GM21526 (cell line): ENCODE measurements at regions not wholly inside any gene's neighbourhood (a gene's known extent, or its start where the extent isn't known, plus 50 kb on each side); places are given as distances from the start of the nearest gene placed in this dataset.

ENCODE experiments used
- ATAC-seq: cut with Tn5 transposase; IDR thresholded peaks from one replicate; pipeline ENCODE4 v1.9.1; 2021; ENCODE audit warnings: moderate library complexity; ENCODE audit not compliant: unreplicated experiment, low FRiP score

- no peak for ATAC-seq
These were observed 225.9 kb downstream of the MAFB start for GRCh38 chr20:40463171-40463570.

GRCh38 chr20:40462566-40462965 is 226.5 kb downstream of the MAFB start:
- ATAC-seq = no peak

GRCh38 chr20:40459299-40459698 is 229.7 kb downstream of the MAFB start:
- ATAC-seq = no peak

- ATAC-seq = no peak
These were observed 231.6 kb downstream of the MAFB start for GRCh38 chr20:40457404-40457803.

GRCh38 chr20:40452758-40453157 is 236.3 kb downstream of the MAFB start:
- ATAC-seq = no peak

GRCh38 chr20:40451552-40451951 is 237.5 kb downstream of the MAFB start:
- no peak for ATAC-seq

- ATAC-seq = no peak
These were observed 238.9 kb downstream of the MAFB start for GRCh38 chr20:40449974-40450616.

GRCh38 chr20:40449144-40449690 is 239.8 kb downstream of the MAFB start:
- no peak for ATAC-seq

- no peak for ATAC-seq
These were observed 242.1 kb downstream of the MAFB start for GRCh38 chr20:40446888-40447287.

GRCh38 chr20:40444516-40444915 is 244.5 kb downstream of the MAFB start:
- no peak for ATAC-seq

- no peak for ATAC-seq
These were observed 245.3 kb downstream of the MAFB start for GRCh38 chr20:40443753-40444152.

- ATAC-seq = no peak
These were observed 246.7 kb downstream of the MAFB start for GRCh38 chr20:40442181-40442963.

GRCh38 chr20:40441771-40442170 is 247.3 kb downstream of the MAFB start:
- no peak for ATAC-seq

- ATAC-seq = no peak
These were observed 250.7 kb downstream of the MAFB start for GRCh38 chr20:40438161-40438830.

GRCh38 chr20:40436011-40436410 is 253.0 kb downstream of the MAFB start:
- ATAC-seq = no peak

- no peak for ATAC-seq
These were observed 253.7 kb downstream of the MAFB start for GRCh38 chr20:40435146-40435895.

- no peak for ATAC-seq
These were observed 254.9 kb downstream of the MAFB start for GRCh38 chr20:40434122-40434521.

GRCh38 chr20:40433341-40433861 is 255.6 kb downstream of the MAFB start:
- no peak for ATAC-seq

GRCh38 chr20:40431611-40432010 is 257.4 kb downstream of the MAFB start:
- ATAC-seq = no peak

- no peak for ATAC-seq
These were observed 257.9 kb downstream of the MAFB start for GRCh38 chr20:40431112-40431511.
